Prostate gland (tissue), 2 donors: ENCODE measurements at regions not wholly inside any gene's neighbourhood (a gene's known extent, or its start where the extent isn't known, plus 50 kb on each side); places are given as distances from the start of the nearest gene placed in this dataset.

ENCODE experiments used
- CTCF ChIP-seq, 4 experiments: fragments of 200-600 bp in 2 of 4; fragments of 450-650 bp in 2 of 4; sonication (generic) in 2 of 4; IDR thresholded peaks; 1 replicate in 3 of 4; 2 replicates in 1 of 4; pipeline ENCODE4 v1.5.1; 2016 to 2019; ENCODE audit warnings: antibody characterized with exemption in 4 of 4, mild to moderate bottlenecking in 2 of 4, moderate library complexity in 2 of 4
- POLR2A ChIP-seq: fragments of 450-650 bp; IDR thresholded peaks from one replicate; pipeline ENCODE4 v1.6.1; 2016; ENCODE audit warnings: antibody characterized with exemption, mild to moderate bottlenecking
- POLR2AphosphoS5 ChIP-seq: sonication (generic); formaldehyde crosslinking; IDR thresholded peaks from one replicate; pipeline ENCODE4 v1.6.1; 2017; ENCODE audit warnings: antibody characterized with exemption

GRCh38 chr14:21820631-21821030 lies 147.0 kb upstream of the OR4E1 start:
- TF ChIP-seq CTCF (IDR thresholded peaks at IDR 0.05) (no peak), POLR2A (no peak), POLR2AphosphoS5 (no peak)
